ENCODE measurements at regions not wholly inside any gene's neighbourhood (a gene's known extent, or its start where the extent isn't known, plus 50 kb on each side); places are given as distances from the start of the nearest gene placed in this dataset.

- H3K4me3 Mint-ChIP-seq = no peak overlapping the region
- Histone ChIP-seq H3K23me2 (ENCODE audit: insufficient read length, low read depth, low read length, poor library complexity, severe bottlenecking) (no peaks in the 10 kb centered on the region), H3K4me2 (ENCODE audit: insufficient read depth, insufficient read length, low read length) (peak overlapping the region; percentile 15), H4K91ac (ENCODE audit: insufficient read length, low read depth, low read length) (no peak overlapping the region), H3K9ac (ENCODE audit: extremely low read depth, insufficient read length, low read length) (no peak overlapping the region), H3K9me3 (ENCODE audit: control insufficient read depth, low read depth, low read length) (no peaks in the 10 kb centered on the region), H3K23ac (ENCODE audit: insufficient read length, low read depth, low read length) (no peak overlapping the region), H3K14ac (ENCODE audit: insufficient read depth, low read length) (no peak overlapping the region), H3T11ph (ENCODE audit: low read length) (no peak overlapping the region), H2AK5ac (ENCODE audit: insufficient read length, low read length) (no peak overlapping the region), H4K5ac (ENCODE audit: insufficient read length, low read depth, low read length) (no peak overlapping the region), H2BK20ac (ENCODE audit: low read depth, low read length, poor library complexity, severe bottlenecking) (no peak overlapping the region), H3K27ac (ENCODE audit: insufficient read length, low read depth, low read length) (no peak overlapping the region), H2AFZ (ENCODE audit: low read length) (no peak overlapping the region), H4K8ac (replicated peaks; ENCODE audit: insufficient read length, low read depth, low read length) (no peak overlapping the region), H3K79me2 (ENCODE audit: insufficient read depth, low read length) (no peaks in the 10 kb centered on the region), H3K27me3 (ENCODE audit: insufficient read depth, low read length) (no peaks in the 10 kb centered on the region), H3K79me1 (ENCODE audit: insufficient read depth, low read depth, low read length, poor library complexity, severe bottlenecking) (no peaks in the 10 kb centered on the region), H2BK5ac (ENCODE audit: insufficient read length, low read length) (no peak overlapping the region), H3K56ac (ENCODE audit: insufficient read length, low read depth, low read length) (no peak overlapping the region), H3K4me1 (ENCODE audit: insufficient read depth, low read length) (peaks cover 9% of the 10 kb centered on the region), H3K18ac (ENCODE audit: insufficient read length, low read depth, low read length) (no peak overlapping the region), H2BK120ac (ENCODE audit: low read depth, low read length, poor library complexity, severe bottlenecking) (no peak overlapping the region), H2BK15ac (ENCODE audit: low read depth, low read length) (no peak overlapping the region), H4K20me1 (ENCODE audit: control insufficient read depth, insufficient read depth, insufficient read length) (no peaks in the 10 kb centered on the region), H3K4ac (ENCODE audit: low read depth, low read length) (no peak overlapping the region), H2BK12ac (ENCODE audit: insufficient read length, low read depth, low read length) (no peak overlapping the region)
- H3K9me3 Mint-ChIP-seq = no peaks in the 10 kb centered on the region
- no peak for DNase-seq
- no CpG with 5 or more reads among the region's 2 CpGs for WGBS (ENCODE audit: extremely low coverage, insufficient read length, low lambda C conversion rate)
- peak overlapping the region in 2 of 3 experiments; percentile 49 to 52; a peak in 2 of 7 replicates for H3K27ac Mint-ChIP-seq
- H3K27me3 Mint-ChIP-seq (ENCODE audit: low read depth) = no peaks in the 10 kb centered on the region
- TF ChIP-seq CTCF (conservative IDR thresholded peaks at IDR 0.05) = no peak
- peaks cover 17 to 23% of the 10 kb centered on the region in 2 experiments for H3K4me1 Mint-ChIP-seq
- no peaks in the 10 kb centered on the region for H3K36me3 Mint-ChIP-seq (ENCODE audit: insufficient read depth in 1 of 3, low read depth in 3 of 3)
Observed at GRCh38 chr12:89965993-89966392, 257.4 kb upstream of the ATP2B1 start.

All from H9 (cell line).